ENCODE measurements at regions not wholly inside any gene's neighbourhood (a gene's known extent, or its start where the extent isn't known, plus 50 kb on each side); places are given as distances from the start of the nearest gene placed in this dataset.

- Histone ChIP-seq H3K36me3 (no peaks in the 10 kb centered on the region), H3K4me1 (replicated peaks) (no peaks in the 10 kb centered on the region), H3K27ac (no peak overlapping the region), H3K27me3 (replicated peaks; ENCODE audit: insufficient read depth) (no peaks in the 10 kb centered on the region), H3K9me3 (no peaks in the 10 kb centered on the region), H3K4me3 (no peak overlapping the region)
- WGBS = 95% methylated on average over 1 of the region's 1 CpG
- no peak for DNase-seq (ENCODE audit: low spot score)
- no peak for TF ChIP-seq CTCF (IDR thresholded peaks at IDR 0.05)
- no peak for TF ChIP-seq POLR2A (IDR thresholded peaks at IDR 0.05)
- no peak for TF ChIP-seq POLR2AphosphoS5 (IDR thresholded peaks at IDR 0.05)
- intact Hi-C loops (cut with DNase I) = no loop called here
Measured at GRCh38 chr13:86974995-86975328, 696.2 kb upstream of the SLITRK5 start.

- no peak for DNase-seq (ENCODE audit: low spot score)
- no peaks in the 10 kb centered on the region for H3K36me3 ChIP-seq
- WGBS = 76% methylated on average over 4 of the region's 4 CpGs
- no peaks in the 10 kb centered on the region for H3K27me3 ChIP-seq (replicated peaks; ENCODE audit: insufficient read depth)
- H3K9me3 ChIP-seq = no peaks in the 10 kb centered on the region
- H3K4me1 ChIP-seq (replicated peaks) = no peaks in the 10 kb centered on the region
- H3K27ac ChIP-seq = no peak overlapping the region
- no peak overlapping the region for H3K4me3 ChIP-seq
- TF ChIP-seq POLR2AphosphoS5 (IDR thresholded peaks at IDR 0.05) = no peak
- TF ChIP-seq POLR2A (IDR thresholded peaks at IDR 0.05) = no peak
- no peak for TF ChIP-seq CTCF (IDR thresholded peaks at IDR 0.05)
- intact Hi-C loops (cut with DNase I) = no loop called here
Measured at GRCh38 chr13:86976521-86977324, 694.4 kb upstream of the SLITRK5 start.

- Histone ChIP-seq H3K9me3 (no peaks in the 10 kb centered on the region), H3K4me3 (no peak overlapping the region), H3K27ac (no peak overlapping the region), H3K27me3 (replicated peaks; ENCODE audit: insufficient read depth) (no peaks in the 10 kb centered on the region), H3K36me3 (no peaks in the 10 kb centered on the region), H3K4me1 (replicated peaks) (no peaks in the 10 kb centered on the region)
- intact Hi-C loops (cut with DNase I) = no loop called here
- TF ChIP-seq CTCF (IDR thresholded peaks at IDR 0.05) = no peak
- no peak for TF ChIP-seq POLR2AphosphoS5 (IDR thresholded peaks at IDR 0.05)
- no peak for TF ChIP-seq POLR2A (IDR thresholded peaks at IDR 0.05)
- DNase-seq (ENCODE audit: low spot score) = no peak
- WGBS = 22% methylated on average over 4 of the region's 4 CpGs
Measured at GRCh38 chr13:86986448-86986847, 684.7 kb upstream of the SLITRK5 start.

GRCh38 chr13:86992251-86992650 is 678.9 kb upstream of the SLITRK5 start:
- no peak overlapping the region for H3K4me3 ChIP-seq
- TF ChIP-seq POLR2AphosphoS5 (IDR thresholded peaks at IDR 0.05) (no peak), POLR2A (IDR thresholded peaks at IDR 0.05) (no peak), CTCF (IDR thresholded peaks at IDR 0.05) (no peak)
- intact Hi-C loops (cut with DNase I) = no loop called here
- no peaks in the 10 kb centered on the region for H3K9me3 ChIP-seq
- H3K36me3 ChIP-seq = no peaks in the 10 kb centered on the region
- no peak for DNase-seq (ENCODE audit: low spot score)
- no peaks in the 10 kb centered on the region for H3K4me1 ChIP-seq (replicated peaks)
- H3K27me3 ChIP-seq (replicated peaks; ENCODE audit: insufficient read depth) = no peaks in the 10 kb centered on the region
- H3K27ac ChIP-seq = no peak overlapping the region

- intact Hi-C loops (cut with DNase I) = no loop called here
- no peaks in the 10 kb centered on the region for H3K27me3 ChIP-seq (replicated peaks; ENCODE audit: insufficient read depth)
- TF ChIP-seq CTCF (IDR thresholded peaks at IDR 0.05) (no peak), POLR2A (IDR thresholded peaks at IDR 0.05) (no peak), POLR2AphosphoS5 (IDR thresholded peaks at IDR 0.05) (no peak)
- no peak overlapping the region for H3K4me3 ChIP-seq
- no peaks in the 10 kb centered on the region for H3K36me3 ChIP-seq
- H3K4me1 ChIP-seq (replicated peaks) = no peaks in the 10 kb centered on the region
- DNase-seq (ENCODE audit: low spot score) = no peak
- no peak overlapping the region for H3K27ac ChIP-seq
- no peaks in the 10 kb centered on the region for H3K9me3 ChIP-seq
Measured at GRCh38 chr13:87003265-87003664, 667.9 kb upstream of the SLITRK5 start.
